ENCODE measurements at regions not wholly inside any gene's neighbourhood (a gene's known extent, or its start where the extent isn't known, plus 50 kb on each side); places are given as distances from the start of the nearest gene placed in this dataset.

- no peaks in the 10 kb centered on the region for H3K27me3 ChIP-seq (ENCODE audit: control insufficient read depth, insufficient read depth, low read length)
- H3K36me3 ChIP-seq (ENCODE audit: control insufficient read depth, insufficient read depth, low read length), result no peaks in the 10 kb centered on the region
- TF ChIP-seq CTCF (IDR thresholded peaks at IDR 0.05; ENCODE audit: insufficient read depth, low read depth, low read length), result no peak
- no peak overlapping the region for H3K4me3 ChIP-seq (ENCODE audit: low read depth, low read length)
- CTCF ChIA-PET, result interaction anchor here (0.6 to 1.6 kb wide), 6 partner anchors 10 to 539 kb away, joined by 3 to 8 read pairs (median 4); no protein-coding TSS in a partner anchor
- POLR2A ChIA-PET, result no interaction called here
- DNase-seq (ENCODE audit: low read depth), result no peak
Observed at GRCh38 chr13:31898378-31899071, 133.0 kb upstream of the FRY start.

- no peak for TF ChIP-seq CTCF (IDR thresholded peaks at IDR 0.05; ENCODE audit: insufficient read depth, low read depth, low read length)
- Histone ChIP-seq H3K4me3 (ENCODE audit: low read depth, low read length) (no peak overlapping the region), H3K27me3 (ENCODE audit: control insufficient read depth, insufficient read depth, low read length) (no peaks in the 10 kb centered on the region), H3K36me3 (ENCODE audit: control insufficient read depth, insufficient read depth, low read length) (no peaks in the 10 kb centered on the region)
- POLR2A ChIA-PET, result no interaction called here
- DNase-seq (ENCODE audit: low read depth), result no peak
- CTCF ChIA-PET, result interaction anchor here (1.8 kb wide), 1 partner anchor 8 kb away, joined by 5 read pairs; no protein-coding TSS in a partner anchor
Observed at GRCh38 chr13:31901985-31902384, 129.6 kb upstream of the FRY start.

GRCh38 chr13:31903111-31903815, 128.3 kb upstream of the FRY start:
- no peak for DNase-seq (ENCODE audit: low read depth)
- POLR2A ChIA-PET, result no interaction called here
- no peak for TF ChIP-seq CTCF (IDR thresholded peaks at IDR 0.05; ENCODE audit: insufficient read depth, low read depth, low read length)
- H3K4me3 ChIP-seq (ENCODE audit: low read depth, low read length), result no peak overlapping the region
- H3K27me3 ChIP-seq (ENCODE audit: control insufficient read depth, insufficient read depth, low read length), result no peaks in the 10 kb centered on the region
- CTCF ChIA-PET, result interaction anchor here (0.6 to 0.7 kb wide), 2 partner anchors 17 to 20 kb away, joined by 3 read pairs; no protein-coding TSS in a partner anchor
- no peaks in the 10 kb centered on the region for H3K36me3 ChIP-seq (ENCODE audit: control insufficient read depth, insufficient read depth, low read length)

GRCh38 chr13:31904941-31905824, 126.4 kb upstream of the FRY start:
- no peak for DNase-seq (ENCODE audit: low read depth)
- H3K27me3 ChIP-seq (ENCODE audit: control insufficient read depth, insufficient read depth, low read length), result no peaks in the 10 kb centered on the region
- ChIA-PET POLR2A (interaction anchor here (0.5 kb wide), 1 partner anchor 21 kb away, joined by 4 read pairs; no protein-coding TSS in a partner anchor), CTCF (interaction anchor here (1.0 to 1.7 kb wide), 5 partner anchors 8 to 676 kb away, joined by 3 to 5 read pairs (median 3); no protein-coding TSS in a partner anchor)
- H3K36me3 ChIP-seq (ENCODE audit: control insufficient read depth, insufficient read depth, low read length), result no peaks in the 10 kb centered on the region
- no peak for TF ChIP-seq CTCF (IDR thresholded peaks at IDR 0.05; ENCODE audit: insufficient read depth, low read depth, low read length)
- H3K4me3 ChIP-seq (ENCODE audit: low read depth, low read length), result no peak overlapping the region

All from BJ (cell line).